ENCODE measurements at regions not wholly inside any gene's neighbourhood (a gene's known extent, or its start where the extent isn't known, plus 50 kb on each side); places are given as distances from the start of the nearest gene placed in this dataset.

- no peak overlapping the region for H3K4me3 ChIP-seq (ENCODE audit: insufficient read depth, low read depth, low read length, poor library complexity, severe bottlenecking)
- H3K36me3 ChIP-seq (ENCODE audit: control insufficient read depth, insufficient read depth, low read length) = no peaks in the 10 kb centered on the region
- no peaks in the 10 kb centered on the region for H3K9me3 ChIP-seq (ENCODE audit: control insufficient read depth, low read length)
- no peak overlapping the region for H3K27ac ChIP-seq (ENCODE audit: insufficient read depth, low read length, poor library complexity, severe bottlenecking)
- no peaks in the 10 kb centered on the region for H3K27me3 ChIP-seq (replicated peaks; ENCODE audit: control insufficient read depth, insufficient read depth, low read length, poor library complexity, severe bottlenecking)
- H3K4me1 ChIP-seq (ENCODE audit: control insufficient read depth, insufficient read depth, low read length, poor library complexity, severe bottlenecking) = no peaks in the 10 kb centered on the region
- no peak for DNase-seq
These were observed 448.3 kb downstream of the TLE4 start for GRCh38 chr9:80020056-80020455.

- Histone ChIP-seq H3K27ac (ENCODE audit: insufficient read depth, low read length, poor library complexity, severe bottlenecking) (no peak overlapping the region), H3K27me3 (replicated peaks; ENCODE audit: control insufficient read depth, insufficient read depth, low read length, poor library complexity, severe bottlenecking) (no peaks in the 10 kb centered on the region), H3K4me1 (ENCODE audit: control insufficient read depth, insufficient read depth, low read length, poor library complexity, severe bottlenecking) (no peaks in the 10 kb centered on the region), H3K9me3 (ENCODE audit: control insufficient read depth, low read length) (no peaks in the 10 kb centered on the region), H3K36me3 (ENCODE audit: control insufficient read depth, insufficient read depth, low read length) (no peaks in the 10 kb centered on the region), H3K4me3 (ENCODE audit: insufficient read depth, low read depth, low read length, poor library complexity, severe bottlenecking) (no peak overlapping the region)
- no peak for DNase-seq
These were observed 442.1 kb downstream of the TLE4 start for GRCh38 chr9:80013891-80014290.

GRCh38 chr9:80012557-80013330, 441.0 kb downstream of the TLE4 start:
- Histone ChIP-seq H3K27ac (ENCODE audit: insufficient read depth, low read length, poor library complexity, severe bottlenecking) (no peak overlapping the region), H3K9me3 (ENCODE audit: control insufficient read depth, low read length) (no peaks in the 10 kb centered on the region), H3K4me1 (ENCODE audit: control insufficient read depth, insufficient read depth, low read length, poor library complexity, severe bottlenecking) (no peaks in the 10 kb centered on the region), H3K27me3 (replicated peaks; ENCODE audit: control insufficient read depth, insufficient read depth, low read length, poor library complexity, severe bottlenecking) (no peaks in the 10 kb centered on the region), H3K4me3 (ENCODE audit: insufficient read depth, low read depth, low read length, poor library complexity, severe bottlenecking) (no peak overlapping the region), H3K36me3 (ENCODE audit: control insufficient read depth, insufficient read depth, low read length) (no peaks in the 10 kb centered on the region)
- DNase-seq = no peak

GRCh38 chr9:80009204-80009603, 437.4 kb downstream of the TLE4 start:
- DNase-seq = no peak
- Histone ChIP-seq H3K4me1 (ENCODE audit: control insufficient read depth, insufficient read depth, low read length, poor library complexity, severe bottlenecking) (no peaks in the 10 kb centered on the region), H3K27me3 (replicated peaks; ENCODE audit: control insufficient read depth, insufficient read depth, low read length, poor library complexity, severe bottlenecking) (no peaks in the 10 kb centered on the region), H3K4me3 (ENCODE audit: insufficient read depth, low read depth, low read length, poor library complexity, severe bottlenecking) (no peak overlapping the region), H3K9me3 (ENCODE audit: control insufficient read depth, low read length) (no peaks in the 10 kb centered on the region), H3K27ac (ENCODE audit: insufficient read depth, low read length, poor library complexity, severe bottlenecking) (no peak overlapping the region), H3K36me3 (ENCODE audit: control insufficient read depth, insufficient read depth, low read length) (no peaks in the 10 kb centered on the region)

GRCh38 chr9:80004714-80005113, 432.9 kb downstream of the TLE4 start:
- H3K9me3 ChIP-seq (ENCODE audit: control insufficient read depth, low read length) = no peaks in the 10 kb centered on the region
- H3K36me3 ChIP-seq (ENCODE audit: control insufficient read depth, insufficient read depth, low read length) = no peaks in the 10 kb centered on the region
- no peak overlapping the region for H3K27ac ChIP-seq (ENCODE audit: insufficient read depth, low read length, poor library complexity, severe bottlenecking)
- no peak overlapping the region for H3K4me3 ChIP-seq (ENCODE audit: insufficient read depth, low read depth, low read length, poor library complexity, severe bottlenecking)
- DNase-seq = no peak
- no peaks in the 10 kb centered on the region for H3K4me1 ChIP-seq (ENCODE audit: control insufficient read depth, insufficient read depth, low read length, poor library complexity, severe bottlenecking)
- no peaks in the 10 kb centered on the region for H3K27me3 ChIP-seq (replicated peaks; ENCODE audit: control insufficient read depth, insufficient read depth, low read length, poor library complexity, severe bottlenecking)

GRCh38 chr9:79990536-79990935, 418.8 kb downstream of the TLE4 start:
- Histone ChIP-seq H3K27me3 (replicated peaks; ENCODE audit: control insufficient read depth, insufficient read depth, low read length, poor library complexity, severe bottlenecking) (no peaks in the 10 kb centered on the region), H3K4me3 (ENCODE audit: insufficient read depth, low read depth, low read length, poor library complexity, severe bottlenecking) (no peak overlapping the region), H3K36me3 (ENCODE audit: control insufficient read depth, insufficient read depth, low read length) (no peaks in the 10 kb centered on the region), H3K4me1 (ENCODE audit: control insufficient read depth, insufficient read depth, low read length, poor library complexity, severe bottlenecking) (no peaks in the 10 kb centered on the region), H3K27ac (ENCODE audit: insufficient read depth, low read length, poor library complexity, severe bottlenecking) (no peak overlapping the region), H3K9me3 (ENCODE audit: control insufficient read depth, low read length) (no peaks in the 10 kb centered on the region)
- DNase-seq = no peak

- Histone ChIP-seq H3K9me3 (ENCODE audit: control insufficient read depth, low read length) (no peaks in the 10 kb centered on the region), H3K27me3 (replicated peaks; ENCODE audit: control insufficient read depth, insufficient read depth, low read length, poor library complexity, severe bottlenecking) (no peaks in the 10 kb centered on the region), H3K27ac (ENCODE audit: insufficient read depth, low read length, poor library complexity, severe bottlenecking) (no peak overlapping the region), H3K4me1 (ENCODE audit: control insufficient read depth, insufficient read depth, low read length, poor library complexity, severe bottlenecking) (no peaks in the 10 kb centered on the region), H3K36me3 (ENCODE audit: control insufficient read depth, insufficient read depth, low read length) (no peaks in the 10 kb centered on the region), H3K4me3 (ENCODE audit: insufficient read depth, low read depth, low read length, poor library complexity, severe bottlenecking) (no peak overlapping the region)
- no peak for DNase-seq
These were observed 417.3 kb downstream of the TLE4 start for GRCh38 chr9:79989079-79989478.

GRCh38 chr9:79988126-79988525, 416.4 kb downstream of the TLE4 start:
- Histone ChIP-seq H3K4me3 (ENCODE audit: insufficient read depth, low read depth, low read length, poor library complexity, severe bottlenecking) (no peak overlapping the region), H3K4me1 (ENCODE audit: control insufficient read depth, insufficient read depth, low read length, poor library complexity, severe bottlenecking) (no peaks in the 10 kb centered on the region), H3K9me3 (ENCODE audit: control insufficient read depth, low read length) (no peaks in the 10 kb centered on the region), H3K27me3 (replicated peaks; ENCODE audit: control insufficient read depth, insufficient read depth, low read length, poor library complexity, severe bottlenecking) (no peaks in the 10 kb centered on the region), H3K36me3 (ENCODE audit: control insufficient read depth, insufficient read depth, low read length) (no peaks in the 10 kb centered on the region), H3K27ac (ENCODE audit: insufficient read depth, low read length, poor library complexity, severe bottlenecking) (no peak overlapping the region)
- no peak for DNase-seq

- no peak for DNase-seq
- no peaks in the 10 kb centered on the region for H3K9me3 ChIP-seq (ENCODE audit: control insufficient read depth, low read length)
- no peaks in the 10 kb centered on the region for H3K4me1 ChIP-seq (ENCODE audit: control insufficient read depth, insufficient read depth, low read length, poor library complexity, severe bottlenecking)
- H3K4me3 ChIP-seq (ENCODE audit: insufficient read depth, low read depth, low read length, poor library complexity, severe bottlenecking) = no peak overlapping the region
- H3K27ac ChIP-seq (ENCODE audit: insufficient read depth, low read length, poor library complexity, severe bottlenecking) = no peak overlapping the region
- H3K27me3 ChIP-seq (replicated peaks; ENCODE audit: control insufficient read depth, insufficient read depth, low read length, poor library complexity, severe bottlenecking) = no peaks in the 10 kb centered on the region
- no peaks in the 10 kb centered on the region for H3K36me3 ChIP-seq (ENCODE audit: control insufficient read depth, insufficient read depth, low read length)
These were observed 414.7 kb downstream of the TLE4 start for GRCh38 chr9:79986437-79986836.

- DNase-seq = no peak
- Histone ChIP-seq H3K4me1 (ENCODE audit: control insufficient read depth, insufficient read depth, low read length, poor library complexity, severe bottlenecking) (no peaks in the 10 kb centered on the region), H3K36me3 (ENCODE audit: control insufficient read depth, insufficient read depth, low read length) (no peaks in the 10 kb centered on the region)
These were observed 414.0 kb downstream of the TLE4 start for GRCh38 chr9:79985772-79986171.

More at GRCh38 chr9:79985772-79986171, 414.0 kb downstream of the TLE4 start:
- no peak overlapping the region for H3K27ac ChIP-seq (ENCODE audit: insufficient read depth, low read length, poor library complexity, severe bottlenecking)
- H3K27me3 ChIP-seq (replicated peaks; ENCODE audit: control insufficient read depth, insufficient read depth, low read length, poor library complexity, severe bottlenecking) = no peaks in the 10 kb centered on the region
- no peak overlapping the region for H3K4me3 ChIP-seq (ENCODE audit: insufficient read depth, low read depth, low read length, poor library complexity, severe bottlenecking)
- no peaks in the 10 kb centered on the region for H3K9me3 ChIP-seq (ENCODE audit: control insufficient read depth, low read length)
